GM23338 (cell line): ENCODE measurements at regions not wholly inside any gene's neighbourhood (a gene's known extent, or its start where the extent isn't known, plus 50 kb on each side); places are given as distances from the start of the nearest gene placed in this dataset.
A peak's percentile ranks its signal among the peaks of the same experiment; 100 is the strongest.

Experiments used
- ATAC-seq: fragments of 200-7000 bp; cut with Tn5 transposase; 3 replicates; pipeline ENCODE4 v1.9.1; 2020
- DNase-seq: peaks from one replicate; pipeline ENCODE4 v3.0.0-alpha.2; 2015; ENCODE audit warnings: low spot score
- H2AFZ ChIP-seq: fragments of 200-600 bp; sonication (generic); 2 replicates; pipeline ENCODE4 v1.8.0; 2016; ENCODE audit warnings: antibody characterized with exemption, mild to moderate bottlenecking, moderate library complexity
- H3F3A ChIP-seq: fragments of 200-600 bp; sonication (generic); replicated peaks from 2 replicates; pipeline ENCODE4 v1.8.0; 2017; ENCODE audit warnings: antibody characterized with exemption, mixed run types, low read depth
- H3K27ac ChIP-seq: fragments of 200-600 bp; sonication (generic); 2 replicates; pipeline ENCODE4 v1.6.1; 2016; ENCODE audit warnings: low read depth
- H3K27me3 ChIP-seq: fragments of 200-600 bp; sonication (generic); 2 replicates; pipeline ENCODE4 v1.8.0; 2016; ENCODE audit warnings: mild to moderate bottlenecking, mixed run types, moderate library complexity; ENCODE audit not compliant: insufficient read depth
- H3K36me3 ChIP-seq: fragments of 200-600 bp; sonication (generic); 2 replicates; pipeline ENCODE4 v1.8.0; 2016; ENCODE audit warnings: mild to moderate bottlenecking; ENCODE audit not compliant: insufficient read depth
- H3K4me1 ChIP-seq: fragments of 200-600 bp; sonication (generic); 2 replicates; pipeline ENCODE4 v1.8.0; 2016; ENCODE audit warnings: mild to moderate bottlenecking, moderate library complexity; ENCODE audit not compliant: insufficient read depth
- H3K4me2 ChIP-seq: fragments of 200-600 bp; sonication (generic); 2 replicates; pipeline ENCODE4 v1.7.1; 2017; ENCODE audit warnings: mixed run types
- H3K4me3 ChIP-seq: fragments of 200-600 bp; sonication (generic); 2 replicates; pipeline ENCODE4 v1.6.1; 2016; ENCODE audit warnings: mixed run types
- H3K79me2 ChIP-seq: fragments of 200-600 bp; sonication (generic); replicated peaks from 2 replicates; pipeline ENCODE4 v1.8.0; 2017; ENCODE audit warnings: mild to moderate bottlenecking; ENCODE audit not compliant: insufficient read depth
- H3K9me2 ChIP-seq: fragments of 200-600 bp; sonication (generic); 2 replicates; pipeline ENCODE4 v1.8.0; 2017; ENCODE audit not compliant: insufficient read depth
- H4K20me1 ChIP-seq: fragments of 200-600 bp; sonication (generic); replicated peaks from 2 replicates; pipeline ENCODE4 v1.8.0; 2017; ENCODE audit warnings: mild to moderate bottlenecking; ENCODE audit not compliant: insufficient read depth
- H3K27ac Mint-ChIP-seq: 2 replicates; pipeline ENCODE4 v1.8.0; 2020; ENCODE audit warnings: inconsistent platforms, mild to moderate bottlenecking, moderate library complexity, mixed read lengths
- H3K27me3 Mint-ChIP-seq: 3 replicates; pipeline ENCODE4 v1.8.0; 2022; ENCODE audit warnings: low read depth, mild to moderate bottlenecking, moderate library complexity, mixed read lengths, inconsistent platforms; ENCODE audit not compliant: insufficient read depth, poor library complexity
- H3K36me3 Mint-ChIP-seq: 3 replicates; pipeline ENCODE4 v1.8.0; 2021; ENCODE audit warnings: low read depth, mild to moderate bottlenecking, inconsistent platforms, moderate library complexity, mixed read lengths
- H3K4me1 Mint-ChIP-seq: 3 replicates; pipeline ENCODE4 v1.8.0; 2020; ENCODE audit warnings: mild to moderate bottlenecking, inconsistent platforms, mixed read lengths
- H3K4me3 Mint-ChIP-seq: 3 replicates; pipeline ENCODE4 v1.8.0; 2021; ENCODE audit warnings: moderate library complexity, mild to moderate bottlenecking, inconsistent platforms, mixed read lengths
- H3K9me3 Mint-ChIP-seq: 3 replicates; pipeline ENCODE4 v1.8.0; 2020; ENCODE audit warnings: moderate library complexity, mild to moderate bottlenecking, inconsistent platforms, mixed read lengths
- CREB1 ChIP-seq: fragments of 250-450 bp; sonication (Bioruptor Pico); IDR thresholded peaks from 2 replicates; pipeline ENCODE4 v1.5.0; 2020; ENCODE audit warnings: low read depth, mild to moderate bottlenecking, moderate library complexity
- EZH2 ChIP-seq: fragments of 200-600 bp; sonication (generic); IDR thresholded peaks from one replicate; pipeline ENCODE4 v1.8.0; 2017; ENCODE audit warnings: antibody characterized with exemption, mild to moderate bottlenecking, low read depth; ENCODE audit not compliant: unreplicated experiment
- EZH2phosphoT487 ChIP-seq: fragments of 200-600 bp; sonication (generic); IDR thresholded peaks from one replicate; pipeline ENCODE4 v1.8.1; 2018; ENCODE audit warnings: antibody characterized with exemption; ENCODE audit not compliant: unreplicated experiment
- JUNB ChIP-seq: IDR thresholded peaks from one replicate; pipeline ENCODE4 v1.6.1; 2016; ENCODE audit warnings: antibody characterized with exemption; ENCODE audit not compliant: unreplicated experiment
- NANOG ChIP-seq: IDR thresholded peaks from 2 replicates; pipeline ENCODE4 v1.6.1; 2016; ENCODE audit warnings: antibody characterized with exemption, borderline replicate concordance
- POLR2AphosphoS5 ChIP-seq: IDR thresholded peaks from 2 replicates; pipeline ENCODE4 v1.6.1; 2016; ENCODE audit warnings: antibody characterized with exemption, low read depth
- STAT1 ChIP-seq: IDR thresholded peaks from one replicate; pipeline ENCODE4 v1.6.1; 2016; ENCODE audit warnings: antibody characterized with exemption; ENCODE audit not compliant: unreplicated experiment
- ZNF114 ChIP-seq: fragments of 250-450 bp; sonication (Bioruptor Pico); IDR thresholded peaks from 2 replicates; pipeline ENCODE4 v1.5.0; 2020; ENCODE audit warnings: mild to moderate bottlenecking, moderate library complexity
- ZNF331 ChIP-seq: fragments of 250-450 bp; sonication (Bioruptor Pico); IDR thresholded peaks from 2 replicates; pipeline ENCODE4 v1.5.0; 2020; ENCODE audit warnings: low read depth, mild to moderate bottlenecking, moderate library complexity
- ZNF462 ChIP-seq: fragments of 250-450 bp; sonication (Bioruptor Pico); IDR thresholded peaks from 2 replicates; pipeline ENCODE4 v1.5.0; 2020; ENCODE audit warnings: mild to moderate bottlenecking, moderate library complexity
- TF ChIP-seq, protein P1 (sequence below), 2 experiments: fragments of 200-600 bp in 1 of 2; sonication (generic) in 1 of 2; conservative IDR thresholded peaks; 2 replicates each; pipeline versions ENCODE4 v1.5.1 to v1.6.1; 2016 to 2017; ENCODE audit warnings: antibody characterized with exemption in 2 of 2, low read depth in 2 of 2, mild to moderate bottlenecking in 2 of 2, moderate library complexity in 1 of 2

DNA sequence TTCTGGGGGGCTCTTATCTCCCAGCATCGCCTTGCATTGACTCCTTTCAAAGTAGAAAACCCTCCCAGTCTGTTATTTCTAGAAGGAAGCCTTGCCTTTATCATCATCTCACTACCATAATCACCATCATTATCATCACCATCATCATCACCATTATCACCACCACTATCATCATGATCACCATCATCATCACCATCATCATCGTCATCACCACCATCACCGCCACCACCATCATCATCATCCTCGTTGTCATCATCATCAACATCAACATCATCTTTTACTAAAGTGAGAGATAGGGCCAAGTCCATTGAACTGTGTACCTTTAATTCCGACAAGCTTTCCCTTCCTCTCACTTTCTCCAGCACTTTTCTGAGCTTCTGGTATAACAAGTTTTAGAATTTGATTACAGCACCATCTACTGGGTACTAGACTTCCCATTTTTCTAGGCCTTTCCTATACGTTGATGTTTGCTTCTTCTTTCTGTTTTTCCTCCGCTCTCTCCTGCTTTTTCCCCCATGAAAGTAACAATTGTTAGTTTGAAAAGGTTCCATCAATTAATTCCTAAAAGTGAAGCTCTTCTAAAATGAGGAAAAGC is 226.4 kb downstream of the BUB3 start:
- no peak for TF ChIP-seq POLR2AphosphoS5
- TF ChIP-seq, protein P1, sequence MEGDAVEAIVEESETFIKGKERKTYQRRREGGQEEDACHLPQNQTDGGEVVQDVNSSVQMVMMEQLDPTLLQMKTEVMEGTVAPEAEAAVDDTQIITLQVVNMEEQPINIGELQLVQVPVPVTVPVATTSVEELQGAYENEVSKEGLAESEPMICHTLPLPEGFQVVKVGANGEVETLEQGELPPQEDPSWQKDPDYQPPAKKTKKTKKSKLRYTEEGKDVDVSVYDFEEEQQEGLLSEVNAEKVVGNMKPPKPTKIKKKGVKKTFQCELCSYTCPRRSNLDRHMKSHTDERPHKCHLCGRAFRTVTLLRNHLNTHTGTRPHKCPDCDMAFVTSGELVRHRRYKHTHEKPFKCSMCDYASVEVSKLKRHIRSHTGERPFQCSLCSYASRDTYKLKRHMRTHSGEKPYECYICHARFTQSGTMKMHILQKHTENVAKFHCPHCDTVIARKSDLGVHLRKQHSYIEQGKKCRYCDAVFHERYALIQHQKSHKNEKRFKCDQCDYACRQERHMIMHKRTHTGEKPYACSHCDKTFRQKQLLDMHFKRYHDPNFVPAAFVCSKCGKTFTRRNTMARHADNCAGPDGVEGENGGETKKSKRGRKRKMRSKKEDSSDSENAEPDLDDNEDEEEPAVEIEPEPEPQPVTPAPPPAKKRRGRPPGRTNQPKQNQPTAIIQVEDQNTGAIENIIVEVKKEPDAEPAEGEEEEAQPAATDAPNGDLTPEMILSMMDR (conservative IDR thresholded peaks at IDR 0.05; ENCODE audit: low read depth in 2 of 2): peak; percentile 38 to 50; a peak in 3 of 4 replicates
- no peaks in the 10 kb centered on the region for H3F3A ChIP-seq
- H3K4me3 Mint-ChIP-seq: no peak overlapping the region
- 0 out of 2 replicates have a peak, but pooled peaks cover 5% of the 10 kb centered on the region for H3K9me2 ChIP-seq
- no peaks in the 10 kb centered on the region for H3K79me2 ChIP-seq
- peak; percentile 37 for DNase-seq
- no peak overlapping the region for H3K27ac Mint-ChIP-seq
- no peak overlapping the region for H3K4me3 ChIP-seq
- no peaks in the 10 kb centered on the region for H4K20me1 ChIP-seq
- H3K9me3 Mint-ChIP-seq: peaks cover 12% of the 10 kb centered on the region
- peak; percentile 34; the same call in 1 of the 3 replicates for ATAC-seq
- peaks cover 16% of the 10 kb centered on the region for H3K36me3 Mint-ChIP-seq
- H2AFZ ChIP-seq: no peak overlapping the region
- H3K27me3 Mint-ChIP-seq: peaks cover 8% of the 10 kb centered on the region
- no peak overlapping the region for H3K27ac ChIP-seq
- no peak overlapping the region for H3K4me2 ChIP-seq
- no peaks in the 10 kb centered on the region for H3K27me3 ChIP-seq
- H3K36me3 ChIP-seq: 0 out of 2 replicates have a peak, but pooled peaks cover 5% of the 10 kb centered on the region
- H3K4me1 ChIP-seq: no peaks in the 10 kb centered on the region; the same call in 1 of the 2 replicates
- peaks cover 13% of the 10 kb centered on the region; the same call in 2 of the 3 replicates for H3K4me1 Mint-ChIP-seq

DNA sequence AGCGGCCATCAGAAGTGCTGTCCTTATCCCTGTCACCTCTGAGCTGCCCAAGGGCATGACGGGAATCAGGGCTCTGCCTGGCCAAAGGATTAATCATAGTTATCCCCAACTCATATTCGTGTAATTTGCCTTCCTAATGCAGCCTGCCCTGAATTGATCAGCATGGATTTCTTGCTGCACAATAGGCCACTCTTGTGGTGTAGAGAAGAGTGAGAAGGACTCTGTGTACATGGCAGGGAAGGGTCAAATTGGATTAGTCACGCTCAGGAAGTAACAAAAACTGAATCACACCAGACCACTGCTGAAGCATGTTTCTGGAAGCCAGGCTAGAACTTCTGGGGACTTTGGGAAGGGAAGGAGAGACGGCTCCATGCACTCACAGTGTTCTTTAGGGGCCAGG is 227.0 kb downstream of the BUB3 start:
- Histone ChIP-seq H3K4me1 (no peaks in the 10 kb centered on the region; the same call in 1 of the 2 replicates), H3K36me3 (0 out of 2 replicates have a peak, but pooled peaks cover 5% of the 10 kb centered on the region), H3K9me2 (0 out of 2 replicates have a peak, but pooled peaks cover 5% of the 10 kb centered on the region), H3K4me3 (no peak overlapping the region), H4K20me1 (no peaks in the 10 kb centered on the region), H3K4me2 (no peak overlapping the region), H3F3A (no peaks in the 10 kb centered on the region), H3K79me2 (no peaks in the 10 kb centered on the region), H2AFZ (no peak overlapping the region), H3K27ac (no peak overlapping the region), H3K27me3 (no peaks in the 10 kb centered on the region)
- H3K4me3 Mint-ChIP-seq: no peak overlapping the region
- no peak overlapping the region for H3K27ac Mint-ChIP-seq
- peaks cover 11% of the 10 kb centered on the region; the same call in 2 of the 3 replicates for H3K4me1 Mint-ChIP-seq
- DNase-seq (no peak), ATAC-seq (no peak)
- peaks cover 20% of the 10 kb centered on the region for H3K36me3 Mint-ChIP-seq
- peaks cover 8% of the 10 kb centered on the region for H3K27me3 Mint-ChIP-seq
- H3K9me3 Mint-ChIP-seq: peaks cover 17% of the 10 kb centered on the region
- TF ChIP-seq ZNF462: no peak
- TF ChIP-seq, protein P1 (conservative IDR thresholded peaks at IDR 0.05; ENCODE audit: low read depth in 2 of 2): no peak
- no peak for TF ChIP-seq EZH2
- TF ChIP-seq STAT1: no peak
- no peak for TF ChIP-seq EZH2phosphoT487
- no peak for TF ChIP-seq NANOG
- no peak for TF ChIP-seq ZNF331 (CRISPR knock-in tag)
- no peak for TF ChIP-seq JUNB
- no peak for TF ChIP-seq CREB1 (CRISPR knock-in tag)
- no peak for TF ChIP-seq ZNF114 (CRISPR knock-in tag)
